SIG-M5 treated with dmso at 0.1 percent for 504 hours (cell line): ENCODE measurements at regions not wholly inside any gene's neighbourhood (a gene's known extent, or its start where the extent isn't known, plus 50 kb on each side); places are given as distances from the start of the nearest gene placed in this dataset.

ENCODE experiments used
- DNase-seq: peaks from one replicate; lab custom pipeline; 2025; ENCODE audit not compliant: unreplicated experiment; lab: John Stamatoyannopoulos, UW

- DNase-seq: no peak
Measured at GRCh38 chr12:127399451-127399850, 867.5 kb upstream of the TMEM132C start.

- no peak for DNase-seq
Measured at GRCh38 chr12:127400221-127400620, 866.7 kb upstream of the TMEM132C start.

- no peak for DNase-seq
Measured at GRCh38 chr12:127401005-127401404, 866.0 kb upstream of the TMEM132C start.

GRCh38 chr12:127401536-127401935 is 865.4 kb upstream of the TMEM132C start:
- DNase-seq: no peak

- no peak for DNase-seq
Measured at GRCh38 chr12:127411166-127411915, 855.6 kb upstream of the TMEM132C start.

- DNase-seq: no peak
Measured at GRCh38 chr12:127411981-127412380, 855.0 kb upstream of the TMEM132C start.

GRCh38 chr12:127412866-127413265 is 854.1 kb upstream of the TMEM132C start:
- DNase-seq: no peak

- DNase-seq: no peak
Measured at GRCh38 chr12:127414186-127414585, 852.8 kb upstream of the TMEM132C start.

GRCh38 chr12:127414636-127415035 is 852.3 kb upstream of the TMEM132C start:
- DNase-seq: no peak

GRCh38 chr12:127416796-127417195 is 850.2 kb upstream of the TMEM132C start:
- DNase-seq: no peak

- no peak for DNase-seq
Measured at GRCh38 chr12:127419111-127419510, 847.9 kb upstream of the TMEM132C start.

- DNase-seq: no peak
Measured at GRCh38 chr12:127421614-127422013, 845.4 kb upstream of the TMEM132C start.

- DNase-seq: no peak
Measured at GRCh38 chr12:127422935-127423566, 843.9 kb upstream of the TMEM132C start.

- DNase-seq: no peak
Measured at GRCh38 chr12:127425474-127425873, 841.5 kb upstream of the TMEM132C start.

- DNase-seq: no peak
Measured at GRCh38 chr12:127428420-127428819, 838.5 kb upstream of the TMEM132C start.

- no peak for DNase-seq
Measured at GRCh38 chr12:127429551-127430285, 837.3 kb upstream of the TMEM132C start.

- DNase-seq: no peak
Measured at GRCh38 chr12:127430401-127430800, 836.6 kb upstream of the TMEM132C start.

GRCh38 chr12:127431177-127431576 is 835.8 kb upstream of the TMEM132C start:
- no peak for DNase-seq

- DNase-seq: no peak
Measured at GRCh38 chr12:127431594-127431993, 835.4 kb upstream of the TMEM132C start.

- DNase-seq: no peak
Measured at GRCh38 chr12:127435439-127435838, 831.5 kb upstream of the TMEM132C start.

- no peak for DNase-seq
Measured at GRCh38 chr12:127438512-127439244, 828.3 kb upstream of the TMEM132C start.
